H1 (cell line): ENCODE measurements at regions not wholly inside any gene's neighbourhood (a gene's known extent, or its start where the extent isn't known, plus 50 kb on each side); places are given as distances from the start of the nearest gene placed in this dataset.
"Not testable (repeated sequence)": the region's sequence is repeated elsewhere in the genome, so short reads cannot be mapped to it uniquely, and the experiment has no call there.

Source experiments
- CTCF ChIA-PET: fragments of 300-600 bp; sonication (Branson Sonifier 250); formaldehyde crosslinking; loops from one replicate; lab custom pipeline; 2021; ENCODE audit not compliant: partially characterized antibody; lab: Charles Lee
- POLR2A ChIA-PET: fragments of 300-600 bp; sonication (Branson Sonifier 250); formaldehyde crosslinking; loops from one replicate; lab custom pipeline; 2021; ENCODE audit warnings: inconsistent platforms; ENCODE audit not compliant: partially characterized antibody; lab: Charles Lee
- DNase-seq, 2 experiments: peaks; one replicate each; pipeline versions ENCODE4 v3.0.0 to v3.0.0-alpha.2; 2010 to 2022; ENCODE audit warnings: low spot score in 2 of 2, low read depth in 1 of 2, mixed read lengths in 1 of 2
- FAIRE-seq: peaks from 2 replicates; lab custom pipeline; 2011; peaks lifted over from hg19 to GRCh38; lab: Jason Lieb, UNC
- H2AFZ ChIP-seq: 2 replicates; pipeline ENCODE4 v1.8.1; 2012; ENCODE audit warnings: low read length, inconsistent platforms
- H2AK5ac ChIP-seq: 2 replicates; pipeline ENCODE4 v1.6.1; 2013; ENCODE audit warnings: low read depth, low read length
- H2BK120ac ChIP-seq: replicated peaks from 2 replicates; pipeline ENCODE3; 2013; ENCODE audit warnings: low read depth, low read length, inconsistent platforms
- H2BK12ac ChIP-seq: 2 replicates; pipeline ENCODE4 v1.6.1; 2013; ENCODE audit warnings: low read depth, low read length
- H2BK15ac ChIP-seq: 2 replicates; pipeline ENCODE4 v1.6.1; 2013; ENCODE audit warnings: low read length
- H2BK20ac ChIP-seq: 2 replicates; pipeline ENCODE4 v1.6.1; 2013; ENCODE audit warnings: low read length
- H2BK5ac ChIP-seq: 2 replicates; pipeline ENCODE4 v1.6.1; 2013; ENCODE audit warnings: low read depth, low read length
- H3K14ac ChIP-seq: 2 replicates; pipeline ENCODE4 v1.6.1; 2013; ENCODE audit warnings: inconsistent platforms; ENCODE audit not compliant: insufficient read length
- H3K18ac ChIP-seq: 2 replicates; pipeline ENCODE4 v1.6.1; 2013; ENCODE audit warnings: low read length; ENCODE audit errors: extremely low read depth
- H3K23ac ChIP-seq: 2 replicates; pipeline ENCODE4 v1.6.1; 2013; ENCODE audit warnings: inconsistent platforms; ENCODE audit not compliant: insufficient read length
- H3K23me2 ChIP-seq: 2 replicates; pipeline ENCODE4 v1.6.1; 2013; ENCODE audit warnings: low read depth, low read length
- H3K27ac ChIP-seq: 2 replicates; pipeline ENCODE4 v1.6.1; 2011; ENCODE audit warnings: low read depth, low read length, inconsistent platforms
- H3K27me3 ChIP-seq, 4 experiments: replicated peaks in 1 of 4; 1 replicate in 1 of 4; 2 replicates in 3 of 4; pipeline versions ENCODE4 v1.6.1 to v1.8.1; 2011 to 2013; ENCODE audit warnings: low read length in 3 of 4, mild to moderate bottlenecking in 3 of 4, inconsistent platforms in 2 of 4, mixed read lengths in 2 of 4, moderate library complexity in 1 of 4; ENCODE audit not compliant: control insufficient read depth in 3 of 4, insufficient read depth in 3 of 4; ENCODE audit errors: extremely low read depth in 1 of 4
- H3K36me3 ChIP-seq, 4 experiments: 2 replicates each; pipeline versions ENCODE4 v1.6.1 to v1.8.1; 2011 to 2013; ENCODE audit warnings: mild to moderate bottlenecking in 4 of 4, low read length in 3 of 4, moderate library complexity in 2 of 4, control low read depth in 1 of 4, inconsistent platforms in 1 of 4; ENCODE audit not compliant: insufficient read depth in 4 of 4, control insufficient read depth in 2 of 4
- H3K4ac ChIP-seq: replicated peaks from 2 replicates; pipeline ENCODE3; 2013; ENCODE audit warnings: low read length, low read depth, mixed read lengths, inconsistent platforms; ENCODE audit not compliant: insufficient read length
- H3K4me1 ChIP-seq, 4 experiments: replicated peaks in 1 of 4; 1 replicate in 1 of 4; 2 replicates in 3 of 4; pipeline versions ENCODE4 v1.6.1 to v1.8.1; 2011 to 2013; ENCODE audit warnings: low read length in 3 of 4, inconsistent platforms in 2 of 4, mixed read lengths in 1 of 4; ENCODE audit not compliant: insufficient read depth in 4 of 4, control insufficient read depth in 3 of 4
- H3K4me2 ChIP-seq, 2 experiments: 2 replicates each; pipeline versions ENCODE4 v1.6.1 to v1.8.1; 2011 to 2013; ENCODE audit warnings: low read depth in 2 of 2, low read length in 2 of 2, control low read depth in 1 of 2, inconsistent platforms in 1 of 2, mild to moderate bottlenecking in 1 of 2; ENCODE audit not compliant: insufficient read depth in 1 of 2
- H3K4me3 ChIP-seq, 4 experiments: fragments of 200-600, 300-600 bp in 1 of 4; sonication (generic), shearing (Covaris generic), sonication (Bioruptor Twin) in 1 of 4; 2 replicates each; pipeline versions ENCODE4 v1.5.1 to v1.8.1; 2011 to 2016; ENCODE audit warnings: low read length in 4 of 4, low read depth in 3 of 4, control low read depth in 2 of 4, inconsistent platforms in 2 of 4, mild to moderate bottlenecking in 2 of 4, mixed read lengths in 1 of 4, moderate library complexity in 1 of 4; ENCODE audit not compliant: insufficient read depth in 2 of 4; ENCODE audit errors: extremely low read depth in 1 of 4
- H3K56ac ChIP-seq: replicated peaks from 2 replicates; pipeline ENCODE3; 2013; ENCODE audit warnings: low read depth, mild to moderate bottlenecking, mixed read lengths, low read length, inconsistent platforms; ENCODE audit not compliant: insufficient read length
- H3K79me1 ChIP-seq: 2 replicates; pipeline ENCODE4 v1.6.1; 2013; ENCODE audit warnings: low read depth, low read length, control low read depth
- H3K79me2 ChIP-seq, 2 experiments: 2 replicates each; pipeline versions ENCODE4 v1.6.1 to v1.8.1; 2012 to 2013; ENCODE audit warnings: low read length in 2 of 2, mild to moderate bottlenecking in 2 of 2, inconsistent platforms in 1 of 2; ENCODE audit not compliant: insufficient read depth in 2 of 2, control insufficient read depth in 1 of 2
- H3K9ac ChIP-seq, 4 experiments: replicated peaks in 1 of 4; 1 replicate in 1 of 4; 2 replicates in 3 of 4; pipeline versions ENCODE4 v1.6.1 to v1.8.1; 2011 to 2013; ENCODE audit warnings: low read depth in 3 of 4, low read length in 3 of 4, control low read depth in 2 of 4, mild to moderate bottlenecking in 2 of 4, moderate library complexity in 2 of 4, inconsistent platforms in 1 of 4; ENCODE audit errors: extremely low read depth in 1 of 4
- H3K9me3 ChIP-seq, 2 experiments: 2 replicates each; pipeline versions ENCODE4 v1.6.1 to v1.8.1; 2012 to 2013; ENCODE audit warnings: mild to moderate bottlenecking in 2 of 2, moderate library complexity in 2 of 2, control low read depth in 1 of 2, inconsistent platforms in 1 of 2, low read depth in 1 of 2, low read length in 1 of 2, mixed read lengths in 1 of 2; ENCODE audit not compliant: insufficient read depth in 2 of 2
- H4K20me1 ChIP-seq, 2 experiments: replicated peaks in 1 of 2; 2 replicates each; pipeline versions ENCODE3 to v1.8.1; 2011 to 2013; ENCODE audit warnings: inconsistent platforms in 2 of 2, low read length in 2 of 2, mild to moderate bottlenecking in 1 of 2; ENCODE audit not compliant: insufficient read depth in 2 of 2, control insufficient read depth in 1 of 2
- H4K5ac ChIP-seq: 2 replicates; pipeline ENCODE4 v1.6.1; 2013; ENCODE audit warnings: low read length, low read depth, mixed read lengths, inconsistent platforms; ENCODE audit not compliant: insufficient read length
- H4K8ac ChIP-seq: 2 replicates; pipeline ENCODE4 v1.8.0; 2013; ENCODE audit warnings: mild to moderate bottlenecking, moderate library complexity, low read length, inconsistent platforms; ENCODE audit not compliant: insufficient read depth; ENCODE audit errors: extremely low read depth
- H4K91ac ChIP-seq: replicated peaks from 2 replicates; pipeline ENCODE3; 2013; ENCODE audit warnings: low read length, mixed read lengths, inconsistent platforms; ENCODE audit not compliant: insufficient read length
- WGBS, 2 experiments: shearing (Covaris generic) in 1 of 2; methylation state at CpG; one replicate each; pipeline versions ENCODE4 v1.1.6 to v1.1.7; 2013 to 2015; ENCODE audit warnings: low lambda C conversion rate in 2 of 2, mixed read lengths in 2 of 2, inconsistent platforms in 1 of 2, low coverage in 1 of 2, missing lambda C conversion rate in 1 of 2; ENCODE audit not compliant: insufficient replicate concordance in 2 of 2, insufficient coverage in 1 of 2, insufficient read length in 1 of 2; ENCODE audit errors: extremely low coverage in 1 of 2, missing lambda C conversion rate in 1 of 2; 5-methylcytosine and 5-hydroxymethylcytosine counted together

GRCh38 chr15:35967968-35968367 is 422.0 kb upstream of the DPH6 start:
- H2AK5ac ChIP-seq, H3K4me2 ChIP-seq, H2BK20ac ChIP-seq, H2BK12ac ChIP-seq, H3K4me1 ChIP-seq, H3K4ac ChIP-seq, H3K9ac ChIP-seq, H4K91ac ChIP-seq, H2BK120ac ChIP-seq, H3K9me3 ChIP-seq, H4K5ac ChIP-seq, FAIRE-seq, H3K79me2 ChIP-seq, H4K8ac ChIP-seq, H3K36me3 ChIP-seq, H3K4me3 ChIP-seq, H3K79me1 ChIP-seq, H3K14ac ChIP-seq, H3K56ac ChIP-seq, H3K27me3 ChIP-seq, H3K23ac ChIP-seq, H2BK15ac ChIP-seq, H3K23me2 ChIP-seq, H2AFZ ChIP-seq, DNase-seq, H3K18ac ChIP-seq, H4K20me1 ChIP-seq, H2BK5ac ChIP-seq, H3K27ac ChIP-seq, POLR2A ChIA-PET: not testable (repeated sequence)
- WGBS, 2 experiments: 92% methylated on average over 14 of the region's 17 CpGs; no CpG with 5 or more reads in 1 of the 2 experiments
- CTCF ChIA-PET: interaction anchor here (1.4 kb wide), 1 partner anchor 12 kb away, joined by 3 read pairs; no protein-coding TSS in a partner anchor
